Stomach (tissue), 4 donors: ENCODE measurements at regions not wholly inside any gene's neighbourhood (a gene's known extent, or its start where the extent isn't known, plus 50 kb on each side); places are given as distances from the start of the nearest gene placed in this dataset.

Source experiments
- CTCF ChIP-seq, 7 experiments: fragments of 450-650 bp in 4 of 7; fragments of 200-600 bp in 3 of 7; sonication (generic) in 3 of 7; IDR thresholded peaks; one replicate each; pipeline ENCODE4 v1.5.1; 2016 to 2019; ENCODE audit warnings: antibody characterized with exemption in 7 of 7, control low read depth in 2 of 7, mild to moderate bottlenecking in 1 of 7
- POLR2A ChIP-seq, 4 donors: fragments of 450-650 bp; IDR thresholded peaks; one replicate each; pipeline ENCODE4 v1.6.1; 2016; ENCODE audit warnings: antibody characterized with exemption in 4 of 4, control low read depth in 2 of 4, mild to moderate bottlenecking in 1 of 4, moderate library complexity in 1 of 4

GRCh38 chr12:91817517-91817916 lies 328.1 kb downstream of the BTG1 start:
- TF ChIP-seq CTCF (IDR thresholded peaks at IDR 0.05) (no peak), POLR2A (IDR thresholded peaks at IDR 0.05) (no peak)
